GM12878 (cell line): ENCODE measurements at regions not wholly inside any gene's neighbourhood (a gene's known extent, or its start where the extent isn't known, plus 50 kb on each side); places are given as distances from the start of the nearest gene placed in this dataset.
"Not testable (repeated sequence)": the region's sequence is repeated elsewhere in the genome, so short reads cannot be mapped to it uniquely, and the experiment has no call there.

Experiments
- ATAC-seq: fragments of 200-7000 bp; cut with Tn5 transposase; 3 replicates; pipeline ENCODE4 v1.9.1; 2020; ENCODE audit warnings: mild to moderate bottlenecking, moderate library complexity
- BruUV-seq: library from RNA; stranded (reverse); fragments of 400-500 nt; replicated peaks from 2 replicates; lab custom pipeline; 2021; lab: Mats Ljungman, UMichigan
- CTCF ChIA-PET: fragments of 300-600 bp; sonication (Branson Sonifier 250); formaldehyde crosslinking; extraction: SDS; loops from one replicate; lab custom pipeline; 2021; ENCODE audit warnings: inconsistent platforms; lab: Yijun Ruan, JAX
- POLR2A ChIA-PET: fragments of 350-600 bp; formaldehyde crosslinking; extraction: SDS; loops from one replicate; lab custom pipeline; 2021; ENCODE audit warnings: inconsistent platforms; lab: Charles Lee
- RAD21 ChIA-PET: fragments of 300-600 bp; sonication (Branson Sonifier 250); formaldehyde crosslinking; loops from one replicate; lab custom pipeline; 2023; ENCODE audit warnings: antibody characterized with exemption; ENCODE audit not compliant: unreplicated experiment; lab: Charles Lee
- SMC1A ChIA-PET: fragments of 300-600 bp; sonication (Branson Sonifier 250); formaldehyde crosslinking; loops from one replicate; lab custom pipeline; 2023; ENCODE audit not compliant: unreplicated experiment, uncharacterized antibody; lab: Charles Lee
- DNase-seq: peaks from one replicate; pipeline ENCODE4 v3.0.0-alpha.2; 2011; ENCODE audit warnings: low read depth, low spot score
- FAIRE-seq: peaks from 3 replicates; lab custom pipeline; 2011; peaks lifted over from hg19 to GRCh38; lab: Jason Lieb, UNC
- H2AFZ ChIP-seq: 2 replicates; pipeline ENCODE4 v1.6.0; 2011; ENCODE audit warnings: low read depth, low read length, control low read depth; ENCODE audit not compliant: control insufficient read depth
- H3K27ac ChIP-seq: 2 replicates; pipeline ENCODE4 v1.5.1; 2011; ENCODE audit warnings: control low read depth; ENCODE audit not compliant: control insufficient read depth, insufficient read depth
- H3K27me3 ChIP-seq, 2 experiments: replicated peaks in 1 of 2; 2 replicates each; pipeline versions ENCODE4 v1.6.0 to v1.6.1; 2011; ENCODE audit warnings: low read length in 1 of 2; ENCODE audit not compliant: control insufficient read depth in 2 of 2, insufficient read depth in 2 of 2
- H3K36me3 ChIP-seq, 2 experiments: 2 replicates each; pipeline ENCODE4 v1.5.1; 2011; ENCODE audit warnings: low read length in 1 of 2; ENCODE audit not compliant: control insufficient read depth in 2 of 2, insufficient read depth in 2 of 2
- H3K4me1 ChIP-seq: 2 replicates; pipeline ENCODE4 v1.6.1; 2011; ENCODE audit warnings: mild to moderate bottlenecking, low read length, moderate library complexity, mixed read lengths; ENCODE audit not compliant: control insufficient read depth, insufficient read depth
- H3K4me2 ChIP-seq: 2 replicates; pipeline ENCODE4 v1.6.0; 2011; ENCODE audit warnings: control low read depth; ENCODE audit not compliant: control insufficient read depth, insufficient read depth
- H3K4me3 ChIP-seq: fragments of 200-600 bp; sonication (generic); 2 replicates; pipeline ENCODE4 v1.5.1; 2016
- H3K79me2 ChIP-seq: 2 replicates; pipeline ENCODE4 v1.6.0; 2011; ENCODE audit warnings: low read length; ENCODE audit not compliant: control insufficient read depth, insufficient read depth
- H3K9ac ChIP-seq: 2 replicates; pipeline ENCODE4 v1.8.0; 2011; ENCODE audit warnings: low read length, control low read depth, mixed read lengths; ENCODE audit not compliant: control insufficient read depth, insufficient read depth
- H3K9me3 ChIP-seq: replicated peaks from 3 replicates; pipeline ENCODE4 v1.5.1; 2011; ENCODE audit warnings: mild to moderate bottlenecking, low read length; ENCODE audit not compliant: control insufficient read depth, insufficient read depth
- H4K20me1 ChIP-seq: 2 replicates; pipeline ENCODE4 v1.6.0; 2011; ENCODE audit not compliant: control insufficient read depth, insufficient read depth
- BHLHE40 ChIP-seq, 2 experiments: fragments of 450-650 bp in 1 of 2; IDR thresholded peaks; 2 replicates each; pipeline ENCODE4 v1.6.1; 2011 to 2017; ENCODE audit warnings: low read depth in 2 of 2, borderline replicate concordance in 1 of 2, improper control_type of control experiment in 1 of 2, low read length in 1 of 2, mild to moderate bottlenecking in 1 of 2
- CBX5 ChIP-seq: sonication (generic); IDR thresholded peaks from 2 replicates; pipeline ENCODE4 v1.6.1; 2016; ENCODE audit warnings: low read depth, moderate library complexity, mild to moderate bottlenecking, inconsistent platforms
- CHD2 ChIP-seq: IDR thresholded peaks from 2 replicates; pipeline ENCODE4 v1.6.1; 2011; ENCODE audit warnings: low read depth, low read length, improper control_type of control experiment, borderline replicate concordance
- DPF2 ChIP-seq: fragments of 450-650 bp; IDR thresholded peaks from 2 replicates; pipeline ENCODE4 v1.6.1; 2017; ENCODE audit warnings: mild to moderate bottlenecking
- FOXM1 ChIP-seq: IDR thresholded peaks from 2 replicates; pipeline ENCODE4 v1.6.1; 2012; ENCODE audit warnings: low read depth, mild to moderate bottlenecking, inconsistent platforms, low read length, moderate library complexity
- IKZF1 ChIP-seq: fragments of 450-650 bp; conservative IDR thresholded peaks from 2 replicates; pipeline ENCODE4 v1.6.1; 2017; ENCODE audit warnings: antibody characterized with exemption, mild to moderate bottlenecking
- RAD21 ChIP-seq: IDR thresholded peaks from 2 replicates; pipeline ENCODE4 v1.6.1; 2011; ENCODE audit warnings: mild to moderate bottlenecking, low read depth, low read length, moderate library complexity; ENCODE audit not compliant: insufficient read depth
- SMARCA5 ChIP-seq: fragments of 450-650 bp; IDR thresholded peaks from 2 replicates; pipeline ENCODE4 v1.6.1; 2017; ENCODE audit warnings: mild to moderate bottlenecking
- SMC3 ChIP-seq: IDR thresholded peaks from 2 replicates; pipeline ENCODE4 v1.6.1; 2011; ENCODE audit warnings: low read length, improper control_type of control experiment, borderline replicate concordance
- SPI1 ChIP-seq: IDR thresholded peaks from 2 replicates; pipeline ENCODE4 v1.6.1; 2011; ENCODE audit warnings: low read depth, mild to moderate bottlenecking, low read length, moderate library complexity, borderline replicate concordance; ENCODE audit not compliant: insufficient read depth
- ZSCAN29 ChIP-seq: fragments of 450-650 bp; IDR thresholded peaks from 2 replicates; pipeline ENCODE4 v1.6.1; 2017; ENCODE audit warnings: mild to moderate bottlenecking, moderate library complexity
- WGBS: methylation state at CpG from one replicate; pipeline ENCODE4 v1.1.6; 2016; ENCODE audit warnings: low lambda C conversion rate; ENCODE audit not compliant: insufficient replicate concordance, insufficient coverage; ENCODE audit errors: missing lambda C conversion rate; 5-methylcytosine and 5-hydroxymethylcytosine counted together
- in situ Hi-C: fragments of 300-500 bp; cut with MboI; formaldehyde crosslinking; loops from 9 replicates; pipeline ENCODE4 v1.14.3; 2018; ENCODE audit warnings: mixed read lengths
- intact Hi-C: fragments of 100-400 bp; cut with micrococcal nuclease; formaldehyde crosslinking; loops from one replicate; pipeline ENCODE4 v1.14.2; 2022; ENCODE audit not compliant: unreplicated experiment
- TF ChIP-seq, protein P1 (sequence below), 3 experiments: IDR thresholded peaks in 2 of 3; conservative IDR thresholded peaks in 1 of 3; 2 replicates each; pipeline ENCODE4 v1.5.1; 2011; ENCODE audit warnings: low read depth in 3 of 3, low read length in 3 of 3, mild to moderate bottlenecking in 3 of 3, control low read depth in 2 of 3, moderate library complexity in 2 of 3, inconsistent platforms in 1 of 3, mixed read lengths in 1 of 3; ENCODE audit not compliant: control insufficient read depth in 2 of 3, insufficient read depth in 1 of 3; ENCODE audit errors: extremely low read depth in 1 of 3
- TF ChIP-seq, protein P2 (sequence below): fragments of 450-650 bp; IDR thresholded peaks from 2 replicates; pipeline ENCODE4 v1.6.1; 2017; ENCODE audit warnings: antibody characterized with exemption, mild to moderate bottlenecking, moderate library complexity

DNA sequence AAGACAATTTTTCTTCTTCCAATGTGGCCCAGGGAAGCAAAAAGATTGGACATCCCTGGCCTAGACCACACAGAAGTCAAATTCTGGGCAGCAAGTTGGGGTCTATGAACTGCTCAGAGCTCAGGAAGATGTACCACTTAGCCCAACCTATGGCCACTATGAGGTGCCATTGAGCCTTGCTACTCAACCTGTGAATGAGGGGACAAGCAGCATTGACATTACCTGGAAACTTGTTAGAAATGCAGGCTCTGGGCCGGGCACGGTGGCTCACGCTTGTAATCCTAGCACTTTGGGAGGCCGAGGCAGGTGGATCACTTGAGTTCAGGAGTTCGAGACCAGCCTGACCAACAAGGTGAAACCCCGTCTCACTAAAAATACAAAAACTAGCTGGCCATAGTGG is 195.6 kb downstream of the SEMA6D start:
- WGBS: 84% methylated on average over 6 of the region's 6 CpGs
- CTCF ChIA-PET: interaction anchor here (0.6 to 4.2 kb wide), 11 partner anchors 19 to 1739 kb away, joined by 3 to 28 read pairs (median 3); no protein-coding TSS in a partner anchor
- BruUV-seq, H3K9me3 ChIP-seq, in situ Hi-C loops, H3K4me2 ChIP-seq, H3K36me3 ChIP-seq: not testable (repeated sequence)
- intact Hi-C loops: loop anchor here (5.0 kb wide), 1 partner anchor 74 kb away; no protein-coding TSS in a partner anchor
- TF ChIP-seq SMC3: peak; percentile 43
- peak; percentile 50 for TF ChIP-seq RAD21
- TF ChIP-seq, protein P1, sequence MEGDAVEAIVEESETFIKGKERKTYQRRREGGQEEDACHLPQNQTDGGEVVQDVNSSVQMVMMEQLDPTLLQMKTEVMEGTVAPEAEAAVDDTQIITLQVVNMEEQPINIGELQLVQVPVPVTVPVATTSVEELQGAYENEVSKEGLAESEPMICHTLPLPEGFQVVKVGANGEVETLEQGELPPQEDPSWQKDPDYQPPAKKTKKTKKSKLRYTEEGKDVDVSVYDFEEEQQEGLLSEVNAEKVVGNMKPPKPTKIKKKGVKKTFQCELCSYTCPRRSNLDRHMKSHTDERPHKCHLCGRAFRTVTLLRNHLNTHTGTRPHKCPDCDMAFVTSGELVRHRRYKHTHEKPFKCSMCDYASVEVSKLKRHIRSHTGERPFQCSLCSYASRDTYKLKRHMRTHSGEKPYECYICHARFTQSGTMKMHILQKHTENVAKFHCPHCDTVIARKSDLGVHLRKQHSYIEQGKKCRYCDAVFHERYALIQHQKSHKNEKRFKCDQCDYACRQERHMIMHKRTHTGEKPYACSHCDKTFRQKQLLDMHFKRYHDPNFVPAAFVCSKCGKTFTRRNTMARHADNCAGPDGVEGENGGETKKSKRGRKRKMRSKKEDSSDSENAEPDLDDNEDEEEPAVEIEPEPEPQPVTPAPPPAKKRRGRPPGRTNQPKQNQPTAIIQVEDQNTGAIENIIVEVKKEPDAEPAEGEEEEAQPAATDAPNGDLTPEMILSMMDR (IDR thresholded peaks at IDR 0.05 in 2 of 3, conservative IDR thresholded peaks at IDR 0.05 in 1 of 3; ENCODE audit: control insufficient read depth in 2 of 3, extremely low read depth in 1 of 3, insufficient read depth in 1 of 3, low read depth in 3 of 3, low read length in 3 of 3): peak; percentile 31 to 35 (median 34); a peak in 3 of 6 replicates
- TF ChIP-seq, all 136 proteins: peak for 3; not testable (repeated sequence) for 133
- H3K27ac ChIP-seq, H4K20me1 ChIP-seq, H2AFZ ChIP-seq, H3K4me3 ChIP-seq, POLR2A ChIA-PET, H3K27me3 ChIP-seq, FAIRE-seq, H3K9ac ChIP-seq, H3K79me2 ChIP-seq, DNase-seq, H3K4me1 ChIP-seq: not testable (repeated sequence)
- ATAC-seq: peak; percentile 64
- ChIA-PET RAD21 (interaction anchor here (1.0 to 3.4 kb wide), 6 partner anchors 63 to 371 kb away, joined by 3 to 16 read pairs (median 5); no protein-coding TSS in a partner anchor), SMC1A (interaction anchor here (0.8 to 2.5 kb wide), 7 partner anchors 10 to 172 kb away, joined by 3 to 18 read pairs (median 5); no protein-coding TSS in a partner anchor)

DNA sequence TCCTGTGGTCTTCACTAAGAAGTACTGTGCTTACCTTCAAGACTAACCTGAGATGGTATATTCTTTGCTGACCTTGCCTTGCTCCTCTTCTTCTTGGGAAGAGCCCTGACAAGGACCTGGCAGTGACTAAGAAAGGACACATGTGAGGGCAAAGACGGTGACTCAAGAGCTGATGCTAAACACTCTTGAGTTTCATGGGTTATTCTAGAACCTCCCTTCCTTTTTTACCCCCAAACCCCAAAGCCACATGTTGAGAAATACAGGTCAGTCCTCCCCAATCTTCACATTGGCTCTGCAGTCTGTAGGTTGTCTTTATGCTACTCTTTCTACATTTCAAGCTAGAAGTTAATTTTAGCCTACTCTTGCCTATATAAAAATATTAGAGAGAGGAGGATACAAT is 200.6 kb downstream of the SEMA6D start:
- Histone ChIP-seq H3K4me2 (no peak overlapping the region), H3K4me1 (no peaks in the 10 kb centered on the region), H3K27me3 (no peaks in the 10 kb centered on the region; a peak in 1 of 4 replicates), H3K79me2 (no peaks in the 10 kb centered on the region), H3K4me3 (no peak overlapping the region), H2AFZ (no peak overlapping the region), H3K36me3 (no peaks in the 10 kb centered on the region), H3K27ac (no peak overlapping the region), H4K20me1 (no peaks in the 10 kb centered on the region), H3K9ac (no peak overlapping the region), H3K9me3 (no peaks in the 10 kb centered on the region; the same call in 2 of the 3 replicates)
- ChIA-PET POLR2A (no interaction called here), RAD21 (no interaction called here), CTCF (interaction anchor here (1.4 kb wide), 1 partner anchor 167 kb away, joined by 4 read pairs; no protein-coding TSS in a partner anchor), SMC1A (no interaction called here)
- DNase-seq: no peak
- in situ Hi-C loops: no loop called here
- ATAC-seq: no peak
- no TSS peak for BruUV-seq
- intact Hi-C loops: no loop called here
- 0% methylated on average over 1 of the region's 1 CpG for WGBS
- FAIRE-seq: no peak
- no peak for TF ChIP-seq CBX5
- TF ChIP-seq BHLHE40 (IDR thresholded peaks at IDR 0.05; ENCODE audit: borderline replicate concordance in 1 of 2, low read depth in 2 of 2, low read length in 1 of 2): no peak
- TF ChIP-seq DPF2: no peak
- TF ChIP-seq IKZF1: no peak
- no peak for TF ChIP-seq FOXM1
- no peak for TF ChIP-seq ZSCAN29
- no peak for TF ChIP-seq SMARCA5
- TF ChIP-seq, protein P2, sequence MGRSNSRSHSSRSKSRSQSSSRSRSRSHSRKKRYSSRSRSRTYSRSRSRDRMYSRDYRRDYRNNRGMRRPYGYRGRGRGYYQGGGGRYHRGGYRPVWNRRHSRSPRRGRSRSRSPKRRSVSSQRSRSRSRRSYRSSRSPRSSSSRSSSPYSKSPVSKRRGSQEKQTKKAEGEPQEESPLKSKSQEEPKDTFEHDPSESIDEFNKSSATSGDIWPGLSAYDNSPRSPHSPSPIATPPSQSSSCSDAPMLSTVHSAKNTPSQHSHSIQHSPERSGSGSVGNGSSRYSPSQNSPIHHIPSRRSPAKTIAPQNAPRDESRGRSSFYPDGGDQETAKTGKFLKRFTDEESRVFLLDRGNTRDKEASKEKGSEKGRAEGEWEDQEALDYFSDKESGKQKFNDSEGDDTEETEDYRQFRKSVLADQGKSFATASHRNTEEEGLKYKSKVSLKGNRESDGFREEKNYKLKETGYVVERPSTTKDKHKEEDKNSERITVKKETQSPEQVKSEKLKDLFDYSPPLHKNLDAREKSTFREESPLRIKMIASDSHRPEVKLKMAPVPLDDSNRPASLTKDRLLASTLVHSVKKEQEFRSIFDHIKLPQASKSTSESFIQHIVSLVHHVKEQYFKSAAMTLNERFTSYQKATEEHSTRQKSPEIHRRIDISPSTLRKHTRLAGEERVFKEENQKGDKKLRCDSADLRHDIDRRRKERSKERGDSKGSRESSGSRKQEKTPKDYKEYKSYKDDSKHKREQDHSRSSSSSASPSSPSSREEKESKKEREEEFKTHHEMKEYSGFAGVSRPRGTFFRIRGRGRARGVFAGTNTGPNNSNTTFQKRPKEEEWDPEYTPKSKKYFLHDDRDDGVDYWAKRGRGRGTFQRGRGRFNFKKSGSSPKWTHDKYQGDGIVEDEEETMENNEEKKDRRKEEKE: no peak
- no peak for TF ChIP-seq CHD2
- no peak for TF ChIP-seq SPI1
